SK-N-SH treated with all-trans-retinoic acid at 6 μM for 48 hours (cell line): ENCODE measurements at regions not wholly inside any gene's neighbourhood (a gene's known extent, or its start where the extent isn't known, plus 50 kb on each side); places are given as distances from the start of the nearest gene placed in this dataset.

Source experiments
- CSDC2 ChIP-seq: fragments of 250-450 bp; sonication (Bioruptor Pico); IDR thresholded peaks from 2 replicates; pipeline ENCODE4 v1.5.0; 2020; ENCODE audit warnings: mild to moderate bottlenecking, moderate library complexity
- SNAI2 ChIP-seq: fragments of 250-450 bp; sonication (Bioruptor Pico); IDR thresholded peaks from 2 replicates; pipeline ENCODE4 v1.5.0; 2020; ENCODE audit warnings: mild to moderate bottlenecking, moderate library complexity
- ZFP3 ChIP-seq: fragments of 250-450 bp; sonication (Bioruptor Pico); IDR thresholded peaks from 2 replicates; pipeline ENCODE4 v1.5.0; 2020; ENCODE audit warnings: mild to moderate bottlenecking, moderate library complexity
- ZNF565 ChIP-seq: fragments of 450-650 bp; formaldehyde crosslinking; conservative IDR thresholded peaks from 2 replicates; pipeline ENCODE4 v1.5.0; 2020; ENCODE audit warnings: low read depth, mild to moderate bottlenecking, moderate library complexity
- ZNF70 ChIP-seq: fragments of 450-650 bp; formaldehyde crosslinking; IDR thresholded peaks from 2 replicates; pipeline ENCODE4 v1.5.0; 2020; ENCODE audit warnings: mild to moderate bottlenecking, moderate library complexity
- TF ChIP-seq, protein P1 (sequence below): fragments of 250-450 bp; sonication (Bioruptor Pico); IDR thresholded peaks from 2 replicates; pipeline ENCODE4 v1.8.0; 2020; ENCODE audit warnings: mild to moderate bottlenecking, moderate library complexity, borderline replicate concordance
- TF ChIP-seq, protein P2 (sequence below): fragments of 250-450 bp; sonication (Bioruptor Pico); IDR thresholded peaks from 2 replicates; pipeline ENCODE4 v1.5.0; 2020; ENCODE audit warnings: mild to moderate bottlenecking, moderate library complexity
- TF ChIP-seq, protein P3 (sequence below): fragments of 250-450 bp; sonication (Bioruptor Pico); IDR thresholded peaks from 2 replicates; pipeline ENCODE4 v1.5.1; 2021; ENCODE audit warnings: mild to moderate bottlenecking, moderate library complexity

DNA sequence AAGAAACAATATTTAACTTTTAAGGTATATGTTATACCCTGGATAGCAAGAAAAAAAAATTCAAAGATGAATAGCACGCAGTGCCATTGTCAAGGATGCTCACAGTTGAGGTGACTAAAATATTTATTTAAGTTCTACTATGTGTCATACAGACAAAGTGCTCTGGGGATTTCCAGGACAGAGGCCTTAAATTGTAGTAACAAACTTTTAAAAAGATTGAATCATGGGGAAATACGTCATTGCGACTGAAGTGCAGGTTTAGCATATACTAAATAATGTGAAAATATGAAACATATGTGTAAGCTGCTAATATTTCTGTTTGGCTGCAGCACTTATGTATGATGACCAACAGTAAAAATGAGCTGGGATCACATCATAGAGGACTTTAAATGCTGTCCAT, 748.0 kb upstream of the PCDH7 start:
- TF ChIP-seq, protein P1, sequence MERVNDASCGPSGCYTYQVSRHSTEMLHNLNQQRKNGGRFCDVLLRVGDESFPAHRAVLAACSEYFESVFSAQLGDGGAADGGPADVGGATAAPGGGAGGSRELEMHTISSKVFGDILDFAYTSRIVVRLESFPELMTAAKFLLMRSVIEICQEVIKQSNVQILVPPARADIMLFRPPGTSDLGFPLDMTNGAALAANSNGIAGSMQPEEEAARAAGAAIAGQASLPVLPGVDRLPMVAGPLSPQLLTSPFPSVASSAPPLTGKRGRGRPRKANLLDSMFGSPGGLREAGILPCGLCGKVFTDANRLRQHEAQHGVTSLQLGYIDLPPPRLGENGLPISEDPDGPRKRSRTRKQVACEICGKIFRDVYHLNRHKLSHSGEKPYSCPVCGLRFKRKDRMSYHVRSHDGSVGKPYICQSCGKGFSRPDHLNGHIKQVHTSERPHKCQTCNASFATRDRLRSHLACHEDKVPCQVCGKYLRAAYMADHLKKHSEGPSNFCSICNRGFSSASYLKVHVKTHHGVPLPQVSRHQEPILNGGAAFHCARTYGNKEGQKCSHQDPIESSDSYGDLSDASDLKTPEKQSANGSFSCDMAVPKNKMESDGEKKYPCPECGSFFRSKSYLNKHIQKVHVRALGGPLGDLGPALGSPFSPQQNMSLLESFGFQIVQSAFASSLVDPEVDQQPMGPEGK (CRISPR knock-in tag) = no peak
- TF ChIP-seq SNAI2 (no peak), ZFP3 (CRISPR knock-in tag) (no peak), CSDC2 (CRISPR knock-in tag) (no peak), ZNF70 (CRISPR knock-in tag) (no peak), ZNF565 (CRISPR knock-in tag) (no peak)
- TF ChIP-seq, protein P2, sequence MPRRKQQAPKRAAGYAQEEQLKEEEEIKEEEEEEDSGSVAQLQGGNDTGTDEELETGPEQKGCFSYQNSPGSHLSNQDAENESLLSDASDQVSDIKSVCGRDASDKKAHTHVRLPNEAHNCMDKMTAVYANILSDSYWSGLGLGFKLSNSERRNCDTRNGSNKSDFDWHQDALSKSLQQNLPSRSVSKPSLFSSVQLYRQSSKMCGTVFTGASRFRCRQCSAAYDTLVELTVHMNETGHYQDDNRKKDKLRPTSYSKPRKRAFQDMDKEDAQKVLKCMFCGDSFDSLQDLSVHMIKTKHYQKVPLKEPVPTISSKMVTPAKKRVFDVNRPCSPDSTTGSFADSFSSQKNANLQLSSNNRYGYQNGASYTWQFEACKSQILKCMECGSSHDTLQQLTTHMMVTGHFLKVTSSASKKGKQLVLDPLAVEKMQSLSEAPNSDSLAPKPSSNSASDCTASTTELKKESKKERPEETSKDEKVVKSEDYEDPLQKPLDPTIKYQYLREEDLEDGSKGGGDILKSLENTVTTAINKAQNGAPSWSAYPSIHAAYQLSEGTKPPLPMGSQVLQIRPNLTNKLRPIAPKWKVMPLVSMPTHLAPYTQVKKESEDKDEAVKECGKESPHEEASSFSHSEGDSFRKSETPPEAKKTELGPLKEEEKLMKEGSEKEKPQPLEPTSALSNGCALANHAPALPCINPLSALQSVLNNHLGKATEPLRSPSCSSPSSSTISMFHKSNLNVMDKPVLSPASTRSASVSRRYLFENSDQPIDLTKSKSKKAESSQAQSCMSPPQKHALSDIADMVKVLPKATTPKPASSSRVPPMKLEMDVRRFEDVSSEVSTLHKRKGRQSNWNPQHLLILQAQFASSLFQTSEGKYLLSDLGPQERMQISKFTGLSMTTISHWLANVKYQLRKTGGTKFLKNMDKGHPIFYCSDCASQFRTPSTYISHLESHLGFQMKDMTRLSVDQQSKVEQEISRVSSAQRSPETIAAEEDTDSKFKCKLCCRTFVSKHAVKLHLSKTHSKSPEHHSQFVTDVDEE = no peak
- TF ChIP-seq, protein P3, sequence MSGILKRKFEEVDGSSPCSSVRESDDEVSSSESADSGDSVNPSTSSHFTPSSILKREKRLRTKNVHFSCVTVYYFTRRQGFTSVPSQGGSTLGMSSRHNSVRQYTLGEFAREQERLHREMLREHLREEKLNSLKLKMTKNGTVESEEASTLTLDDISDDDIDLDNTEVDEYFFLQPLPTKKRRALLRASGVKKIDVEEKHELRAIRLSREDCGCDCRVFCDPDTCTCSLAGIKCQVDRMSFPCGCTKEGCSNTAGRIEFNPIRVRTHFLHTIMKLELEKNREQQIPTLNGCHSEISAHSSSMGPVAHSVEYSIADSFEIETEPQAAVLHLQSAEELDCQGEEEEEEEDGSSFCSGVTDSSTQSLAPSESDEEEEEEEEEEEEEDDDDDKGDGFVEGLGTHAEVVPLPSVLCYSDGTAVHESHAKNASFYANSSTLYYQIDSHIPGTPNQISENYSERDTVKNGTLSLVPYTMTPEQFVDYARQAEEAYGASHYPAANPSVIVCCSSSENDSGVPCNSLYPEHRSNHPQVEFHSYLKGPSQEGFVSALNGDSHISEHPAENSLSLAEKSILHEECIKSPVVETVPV (CRISPR knock-in tag) = no peak
